Nucleus accumbens (tissue), 56 donors: ENCODE measurements at regions not wholly inside any gene's neighbourhood (a gene's known extent, or its start where the extent isn't known, plus 50 kb on each side); places are given as distances from the start of the nearest gene placed in this dataset.
A peak's percentile ranks its signal among the peaks of the same experiment; 100 is the strongest.

Experiments used
- DNase-seq, 56 donors: peaks; one replicate each; lab custom pipeline; 2025; lab: John Stamatoyannopoulos, UW

- no peak for DNase-seq
These were observed 185.6 kb upstream of the EPHA7 start for GRCh38 chr6:93604951-93605350.

- no peak for DNase-seq
These were observed 173.1 kb upstream of the EPHA7 start for GRCh38 chr6:93592417-93592816.

- DNase-seq, result no peak
These were observed 166.9 kb upstream of the EPHA7 start for GRCh38 chr6:93586306-93586705.

GRCh38 chr6:93584300-93584699, 164.9 kb upstream of the EPHA7 start:
- DNase-seq, result no peak

GRCh38 chr6:93581371-93581770, 162.0 kb upstream of the EPHA7 start:
- DNase-seq, result no peak

- DNase-seq, result no peak
These were observed 161.1 kb upstream of the EPHA7 start for GRCh38 chr6:93580446-93580845.

GRCh38 chr6:93575495-93576267, 156.3 kb upstream of the EPHA7 start:
- DNase-seq, result no peak

GRCh38 chr6:93574299-93574698, 154.9 kb upstream of the EPHA7 start:
- DNase-seq, result no peak

- DNase-seq, result no peak
These were observed 152.0 kb upstream of the EPHA7 start for GRCh38 chr6:93571346-93571745.

GRCh38 chr6:93568169-93568568, 148.8 kb upstream of the EPHA7 start:
- DNase-seq, result no peak

- DNase-seq, result no peak
These were observed 147.8 kb upstream of the EPHA7 start for GRCh38 chr6:93567164-93567563.

- DNase-seq, result peak in 5 of 56 donors; percentile 9 to 53 (median 46)
These were observed 146.9 kb upstream of the EPHA7 start for GRCh38 chr6:93566285-93566684.

- DNase-seq, result no peak
These were observed 143.2 kb upstream of the EPHA7 start for GRCh38 chr6:93562582-93562981.

GRCh38 chr6:93555292-93555691, 135.9 kb upstream of the EPHA7 start:
- no peak for DNase-seq

GRCh38 chr6:93554018-93554417, 134.7 kb upstream of the EPHA7 start:
- DNase-seq, result no peak

GRCh38 chr6:93550551-93551276, 131.4 kb upstream of the EPHA7 start:
- DNase-seq, result no peak

- no peak for DNase-seq
These were observed 130.5 kb upstream of the EPHA7 start for GRCh38 chr6:93549868-93550267.

GRCh38 chr6:93524671-93525451, 105.5 kb upstream of the EPHA7 start:
- no peak for DNase-seq

GRCh38 chr6:93523365-93523764, 104.0 kb upstream of the EPHA7 start:
- DNase-seq, result no peak

- DNase-seq, result no peak
These were observed 97.1 kb upstream of the EPHA7 start for GRCh38 chr6:93516441-93516840.

GRCh38 chr6:93515736-93516135, 96.4 kb upstream of the EPHA7 start:
- no peak for DNase-seq
